Panc1 (cell line): ENCODE measurements at regions not wholly inside any gene's neighbourhood (a gene's known extent, or its start where the extent isn't known, plus 50 kb on each side); places are given as distances from the start of the nearest gene placed in this dataset.

Experiments used
- POLR2AphosphoS5 ChIP-seq: IDR thresholded peaks from 2 replicates; pipeline ENCODE4 v1.6.1; 2012; ENCODE audit warnings: mild to moderate bottlenecking, low read depth, low read length, moderate library complexity
- SIN3A ChIP-seq: IDR thresholded peaks from 2 replicates; pipeline ENCODE4 v1.6.1; 2012; ENCODE audit warnings: low read depth, mild to moderate bottlenecking, low read length, moderate library complexity, borderline replicate concordance; ENCODE audit not compliant: insufficient read depth
- TCF7L2 ChIP-seq: IDR thresholded peaks from 2 replicates; pipeline ENCODE4 v1.6.1; 2011; ENCODE audit warnings: mild to moderate bottlenecking, low read depth, low read length, inconsistent platforms
- TF ChIP-seq, protein P1 (sequence below): fragments of 450-650 bp; IDR thresholded peaks from 2 replicates; pipeline ENCODE4 v1.5.1; 2017; ENCODE audit warnings: mild to moderate bottlenecking
- TF ChIP-seq, protein P2 (sequence below), 2 experiments: IDR thresholded peaks; 2 replicates each; pipeline ENCODE4 v1.6.1; 2011 to 2012; ENCODE audit warnings: low read depth in 2 of 2, control low read depth in 1 of 2, low read length in 1 of 2, mild to moderate bottlenecking in 1 of 2, moderate library complexity in 1 of 2; ENCODE audit not compliant: insufficient read depth in 1 of 2

- TF ChIP-seq, protein P1, sequence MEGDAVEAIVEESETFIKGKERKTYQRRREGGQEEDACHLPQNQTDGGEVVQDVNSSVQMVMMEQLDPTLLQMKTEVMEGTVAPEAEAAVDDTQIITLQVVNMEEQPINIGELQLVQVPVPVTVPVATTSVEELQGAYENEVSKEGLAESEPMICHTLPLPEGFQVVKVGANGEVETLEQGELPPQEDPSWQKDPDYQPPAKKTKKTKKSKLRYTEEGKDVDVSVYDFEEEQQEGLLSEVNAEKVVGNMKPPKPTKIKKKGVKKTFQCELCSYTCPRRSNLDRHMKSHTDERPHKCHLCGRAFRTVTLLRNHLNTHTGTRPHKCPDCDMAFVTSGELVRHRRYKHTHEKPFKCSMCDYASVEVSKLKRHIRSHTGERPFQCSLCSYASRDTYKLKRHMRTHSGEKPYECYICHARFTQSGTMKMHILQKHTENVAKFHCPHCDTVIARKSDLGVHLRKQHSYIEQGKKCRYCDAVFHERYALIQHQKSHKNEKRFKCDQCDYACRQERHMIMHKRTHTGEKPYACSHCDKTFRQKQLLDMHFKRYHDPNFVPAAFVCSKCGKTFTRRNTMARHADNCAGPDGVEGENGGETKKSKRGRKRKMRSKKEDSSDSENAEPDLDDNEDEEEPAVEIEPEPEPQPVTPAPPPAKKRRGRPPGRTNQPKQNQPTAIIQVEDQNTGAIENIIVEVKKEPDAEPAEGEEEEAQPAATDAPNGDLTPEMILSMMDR: no peak
- no peak for TF ChIP-seq POLR2AphosphoS5
- TF ChIP-seq SIN3A: no peak
- TF ChIP-seq, protein P2, sequence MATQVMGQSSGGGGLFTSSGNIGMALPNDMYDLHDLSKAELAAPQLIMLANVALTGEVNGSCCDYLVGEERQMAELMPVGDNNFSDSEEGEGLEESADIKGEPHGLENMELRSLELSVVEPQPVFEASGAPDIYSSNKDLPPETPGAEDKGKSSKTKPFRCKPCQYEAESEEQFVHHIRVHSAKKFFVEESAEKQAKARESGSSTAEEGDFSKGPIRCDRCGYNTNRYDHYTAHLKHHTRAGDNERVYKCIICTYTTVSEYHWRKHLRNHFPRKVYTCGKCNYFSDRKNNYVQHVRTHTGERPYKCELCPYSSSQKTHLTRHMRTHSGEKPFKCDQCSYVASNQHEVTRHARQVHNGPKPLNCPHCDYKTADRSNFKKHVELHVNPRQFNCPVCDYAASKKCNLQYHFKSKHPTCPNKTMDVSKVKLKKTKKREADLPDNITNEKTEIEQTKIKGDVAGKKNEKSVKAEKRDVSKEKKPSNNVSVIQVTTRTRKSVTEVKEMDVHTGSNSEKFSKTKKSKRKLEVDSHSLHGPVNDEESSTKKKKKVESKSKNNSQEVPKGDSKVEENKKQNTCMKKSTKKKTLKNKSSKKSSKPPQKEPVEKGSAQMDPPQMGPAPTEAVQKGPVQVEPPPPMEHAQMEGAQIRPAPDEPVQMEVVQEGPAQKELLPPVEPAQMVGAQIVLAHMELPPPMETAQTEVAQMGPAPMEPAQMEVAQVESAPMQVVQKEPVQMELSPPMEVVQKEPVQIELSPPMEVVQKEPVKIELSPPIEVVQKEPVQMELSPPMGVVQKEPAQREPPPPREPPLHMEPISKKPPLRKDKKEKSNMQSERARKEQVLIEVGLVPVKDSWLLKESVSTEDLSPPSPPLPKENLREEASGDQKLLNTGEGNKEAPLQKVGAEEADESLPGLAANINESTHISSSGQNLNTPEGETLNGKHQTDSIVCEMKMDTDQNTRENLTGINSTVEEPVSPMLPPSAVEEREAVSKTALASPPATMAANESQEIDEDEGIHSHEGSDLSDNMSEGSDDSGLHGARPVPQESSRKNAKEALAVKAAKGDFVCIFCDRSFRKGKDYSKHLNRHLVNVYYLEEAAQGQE (IDR thresholded peaks at IDR 0.05; ENCODE audit: insufficient read depth in 1 of 2, low read depth in 2 of 2, low read length in 1 of 2): no peak
- TF ChIP-seq TCF7L2: no peak
These were observed 286.7 kb upstream of the SPTLC3 start for GRCh38 chr20:12722091-12722490.
